Osteoblast (primary cell): ENCODE measurements at regions not wholly inside any gene's neighbourhood (a gene's known extent, or its start where the extent isn't known, plus 50 kb on each side); places are given as distances from the start of the nearest gene placed in this dataset.

ENCODE experiments used
- DNase-seq: peaks from one replicate; pipeline ENCODE4 v3.0.0; 2011; ENCODE audit warnings: low spot score, mixed read lengths; ENCODE audit not compliant: insufficient read length; ENCODE audit errors: missing footprints
- H2AFZ ChIP-seq: 2 replicates; pipeline ENCODE4 v1.6.0; 2011; ENCODE audit warnings: mild to moderate bottlenecking, low read length
- H3K27ac ChIP-seq: 2 replicates; pipeline ENCODE4 v1.5.1; 2011; ENCODE audit warnings: mild to moderate bottlenecking, low read depth, low read length, moderate library complexity
- H3K27me3 ChIP-seq: 2 replicates; pipeline ENCODE4 v1.6.0; 2012; ENCODE audit warnings: mild to moderate bottlenecking, control low read depth, inconsistent platforms, low read length, moderate library complexity; ENCODE audit not compliant: insufficient read depth
- H3K36me3 ChIP-seq: 2 replicates; pipeline ENCODE4 v1.5.1; 2011; ENCODE audit warnings: mild to moderate bottlenecking, low read length, control low read depth, moderate library complexity; ENCODE audit not compliant: insufficient read depth
- H3K4me1 ChIP-seq: 2 replicates; pipeline ENCODE4 v1.5.1; 2011; ENCODE audit warnings: mild to moderate bottlenecking, low read length, control low read depth, moderate library complexity; ENCODE audit not compliant: insufficient read depth
- H3K4me2 ChIP-seq: 2 replicates; pipeline ENCODE4 v1.6.0; 2011; ENCODE audit warnings: mild to moderate bottlenecking, low read length; ENCODE audit not compliant: insufficient read depth
- H3K4me3 ChIP-seq: fragments of 200-600 bp; sonication (generic); 3 replicates; pipeline ENCODE4 v1.5.1; 2012; ENCODE audit warnings: mild to moderate bottlenecking, low read length, inconsistent platforms; ENCODE audit not compliant: insufficient read depth
- H3K79me2 ChIP-seq: 2 replicates; pipeline ENCODE4 v1.6.0; 2012; ENCODE audit warnings: mild to moderate bottlenecking, low read length, control low read depth, inconsistent platforms; ENCODE audit not compliant: insufficient read depth
- H3K9me3 ChIP-seq: 2 replicates; pipeline ENCODE4 v1.5.1; 2011; ENCODE audit warnings: low read depth, low read length, control low read depth
- H4K20me1 ChIP-seq: 2 replicates; pipeline ENCODE4 v1.6.0; 2012; ENCODE audit warnings: mild to moderate bottlenecking, low read length, control low read depth; ENCODE audit not compliant: insufficient read depth
- CTCF ChIP-seq: IDR thresholded peaks from 2 replicates; pipeline ENCODE4 v1.5.1; 2011; ENCODE audit warnings: mild to moderate bottlenecking, low read depth, low read length, moderate library complexity; ENCODE audit errors: extremely low read depth

- H2AFZ ChIP-seq: no peak overlapping the region
- no peaks in the 10 kb centered on the region for H3K9me3 ChIP-seq
- H3K4me1 ChIP-seq: peaks cover 12% of the 10 kb centered on the region
- H3K4me3 ChIP-seq: no peak overlapping the region
- H3K79me2 ChIP-seq: no peaks in the 10 kb centered on the region
- no peaks in the 10 kb centered on the region for H4K20me1 ChIP-seq
- H3K4me2 ChIP-seq: no peak overlapping the region
- no peak for TF ChIP-seq CTCF
- no peak for DNase-seq
- no peaks in the 10 kb centered on the region for H3K36me3 ChIP-seq
- no peaks in the 10 kb centered on the region for H3K27me3 ChIP-seq
- H3K27ac ChIP-seq: no peak overlapping the region
Observed at GRCh38 chr14:55777877-55778276, 197.9 kb downstream of the KTN1 start.

- Histone ChIP-seq H3K9me3 (no peaks in the 10 kb centered on the region), H3K79me2 (no peaks in the 10 kb centered on the region), H3K27ac (peak overlapping the region; percentile 54), H2AFZ (no peak overlapping the region), H3K27me3 (no peaks in the 10 kb centered on the region), H4K20me1 (no peaks in the 10 kb centered on the region), H3K4me2 (peak overlapping the region; percentile 35), H3K36me3 (no peaks in the 10 kb centered on the region), H3K4me3 (no peak overlapping the region), H3K4me1 (peaks cover 12% of the 10 kb centered on the region)
- DNase-seq: no peak
- no peak for TF ChIP-seq CTCF
Observed at GRCh38 chr14:55780156-55780946, 200.3 kb downstream of the KTN1 start.

GRCh38 chr14:55781046-55781445 is 201.0 kb downstream of the KTN1 start:
- H3K36me3 ChIP-seq: no peaks in the 10 kb centered on the region

GRCh38 chr14:55782166-55782565 is 202.2 kb downstream of the KTN1 start:
- H4K20me1 ChIP-seq: no peaks in the 10 kb centered on the region
- H3K36me3 ChIP-seq: no peaks in the 10 kb centered on the region
- H2AFZ ChIP-seq: no peak overlapping the region
- H3K79me2 ChIP-seq: no peaks in the 10 kb centered on the region
- H3K4me3 ChIP-seq: no peak overlapping the region
- DNase-seq: no peak
- H3K4me2 ChIP-seq: no peak overlapping the region
- H3K9me3 ChIP-seq: no peaks in the 10 kb centered on the region
- no peak overlapping the region for H3K27ac ChIP-seq
- no peak for TF ChIP-seq CTCF
- H3K4me1 ChIP-seq: peaks cover 12% of the 10 kb centered on the region
- peaks cover 4% of the 10 kb centered on the region for H3K27me3 ChIP-seq

More at GRCh38 chr14:55781046-55781445, 201.0 kb downstream of the KTN1 start:
- Histone ChIP-seq H3K4me2 (no peak overlapping the region), H3K27ac (peak overlapping the region; percentile 54), H2AFZ (no peak overlapping the region), H3K4me3 (no peak overlapping the region), H3K9me3 (no peaks in the 10 kb centered on the region), H3K27me3 (peaks cover 3% of the 10 kb centered on the region), H4K20me1 (no peaks in the 10 kb centered on the region), H3K4me1 (peaks cover 12% of the 10 kb centered on the region), H3K79me2 (no peaks in the 10 kb centered on the region)
- no peak for TF ChIP-seq CTCF
- no peak for DNase-seq
